GM18907 (cell line): ENCODE measurements at regions not wholly inside any gene's neighbourhood (a gene's known extent, or its start where the extent isn't known, plus 50 kb on each side); places are given as distances from the start of the nearest gene placed in this dataset.
"Not testable (repeated sequence)": the region's sequence is repeated elsewhere in the genome, so short reads cannot be mapped to it uniquely, and the experiment has no call there.

Experiments used
- ATAC-seq: cut with Tn5 transposase; IDR thresholded peaks from one replicate; pipeline ENCODE4 v1.9.1; 2021; ENCODE audit warnings: mild to moderate bottlenecking, moderate library complexity; ENCODE audit not compliant: unreplicated experiment

DNA sequence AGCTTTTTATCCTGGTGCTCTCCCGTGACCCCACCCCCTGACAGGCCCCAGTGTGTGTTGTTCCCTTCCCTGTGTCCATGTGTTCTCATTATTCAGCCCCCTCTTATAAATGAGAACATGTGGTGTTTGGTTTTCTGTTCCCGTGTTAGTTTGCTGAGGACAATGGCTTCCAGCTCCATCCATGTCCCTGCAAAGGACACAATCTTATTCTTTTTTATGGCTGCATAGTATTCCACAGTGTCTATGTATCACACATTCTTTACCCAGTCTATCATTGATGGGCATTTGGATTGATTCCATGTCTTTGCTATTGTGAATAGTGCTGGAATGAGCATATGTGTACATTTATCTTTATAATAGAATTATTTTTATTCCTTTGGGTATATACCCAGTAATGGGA lies 360.5 kb downstream of the GATA3 start:
- ATAC-seq = not testable (repeated sequence)

DNA sequence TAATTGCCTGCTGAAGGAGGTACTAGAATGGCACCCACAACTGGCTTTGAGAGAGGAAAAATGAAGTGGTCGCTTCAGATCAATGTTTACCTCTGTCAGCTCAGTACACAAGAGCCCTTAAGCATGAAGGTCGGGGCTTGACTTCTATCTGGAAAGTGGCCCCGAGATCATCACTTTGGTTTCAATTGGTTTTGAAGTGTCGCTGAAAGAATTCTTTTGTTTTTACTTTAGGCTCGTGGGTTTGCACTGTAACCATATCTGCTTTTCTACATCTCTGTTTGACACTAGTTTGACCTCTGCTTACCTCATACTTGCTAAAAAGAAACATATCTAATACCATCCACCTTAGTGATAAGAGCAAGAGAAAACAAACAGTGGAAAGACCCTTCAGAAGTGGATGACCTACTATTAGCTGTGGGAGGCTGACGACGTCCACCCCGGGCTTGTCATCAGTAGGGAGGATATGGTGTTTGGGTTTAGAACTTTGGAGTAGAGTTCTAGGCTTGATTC lies 361.8 kb downstream of the GATA3 start:
- ATAC-seq = peak; percentile 84

DNA sequence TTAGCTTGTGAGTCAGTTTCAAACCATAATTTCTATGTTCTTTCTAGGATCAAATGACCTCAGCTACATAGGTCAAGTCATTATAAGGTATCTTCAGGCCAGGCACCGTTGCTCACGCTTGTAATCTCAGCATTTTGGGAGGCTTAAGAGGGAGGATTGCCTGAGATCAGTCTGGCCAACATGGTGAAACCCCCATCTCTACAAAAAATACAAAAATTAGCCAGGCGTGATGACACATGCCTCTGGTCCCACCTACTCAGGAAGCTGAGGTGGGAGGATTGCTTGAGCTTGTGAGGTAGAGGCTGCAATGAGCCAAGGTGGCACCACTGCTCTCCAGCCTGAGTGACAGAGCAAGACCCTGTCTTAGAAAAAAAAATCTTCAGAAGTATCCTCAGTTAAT lies 362.3 kb downstream of the GATA3 start:
- ATAC-seq = peak; percentile 26

DNA sequence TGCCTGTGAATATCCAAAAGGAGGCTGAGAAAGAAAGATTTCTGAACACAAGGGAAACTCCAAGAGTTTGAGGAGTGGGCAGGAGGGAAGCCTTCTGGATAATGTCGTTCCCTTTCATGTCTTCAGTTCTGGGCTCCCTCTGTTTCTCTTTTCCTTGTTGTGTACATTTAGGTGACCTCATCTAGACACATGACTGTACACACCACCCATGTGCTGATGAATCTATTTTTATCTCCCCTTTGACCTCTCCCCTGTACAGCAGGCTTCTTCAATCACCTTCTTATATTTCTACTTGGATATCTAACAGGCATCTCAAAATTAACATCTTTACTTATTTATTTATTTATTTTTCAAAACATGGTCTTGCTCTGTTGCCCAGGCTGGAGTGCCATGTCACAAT lies 363.1 kb downstream of the GATA3 start:
- no peak for ATAC-seq

DNA sequence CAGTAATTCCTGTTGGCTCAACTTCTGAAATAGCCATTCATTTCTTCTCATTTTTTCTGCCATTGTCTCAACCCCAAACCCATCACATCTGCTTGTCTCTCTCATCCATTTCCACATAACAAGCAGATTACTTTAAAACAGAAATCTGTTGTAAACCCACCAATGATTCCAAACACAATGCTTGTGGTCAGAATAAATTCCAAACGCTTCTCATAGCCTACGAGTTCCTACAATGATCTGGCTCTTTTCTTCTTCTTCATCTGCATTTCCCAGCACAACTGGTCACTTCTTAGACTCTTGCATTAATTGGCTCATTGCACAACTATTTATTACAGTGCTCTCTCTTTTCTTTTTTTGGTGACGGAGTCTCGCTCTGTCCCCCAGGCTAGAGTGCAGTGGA lies 364.1 kb downstream of the GATA3 start:
- no peak for ATAC-seq

DNA sequence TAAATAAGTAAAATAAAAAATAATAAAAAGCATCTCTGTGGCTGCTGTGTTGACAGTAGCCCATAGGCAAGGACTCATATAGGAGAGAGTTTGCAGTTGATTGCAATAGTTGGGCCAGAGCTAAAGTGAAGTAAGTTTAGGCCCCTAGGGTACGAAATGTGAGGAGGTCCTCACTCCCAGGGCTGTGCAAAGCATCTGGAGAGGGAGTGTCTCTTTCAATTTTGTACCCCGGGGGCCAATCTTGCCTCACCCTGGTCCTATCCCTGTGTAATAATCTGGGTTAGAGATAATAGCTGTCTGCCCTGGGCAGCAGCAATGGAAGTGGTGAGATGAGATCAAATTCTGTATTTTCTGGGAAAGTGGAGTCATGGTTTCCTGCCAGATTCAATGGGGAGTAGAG lies 365.7 kb downstream of the GATA3 start:
- no peak for ATAC-seq

DNA sequence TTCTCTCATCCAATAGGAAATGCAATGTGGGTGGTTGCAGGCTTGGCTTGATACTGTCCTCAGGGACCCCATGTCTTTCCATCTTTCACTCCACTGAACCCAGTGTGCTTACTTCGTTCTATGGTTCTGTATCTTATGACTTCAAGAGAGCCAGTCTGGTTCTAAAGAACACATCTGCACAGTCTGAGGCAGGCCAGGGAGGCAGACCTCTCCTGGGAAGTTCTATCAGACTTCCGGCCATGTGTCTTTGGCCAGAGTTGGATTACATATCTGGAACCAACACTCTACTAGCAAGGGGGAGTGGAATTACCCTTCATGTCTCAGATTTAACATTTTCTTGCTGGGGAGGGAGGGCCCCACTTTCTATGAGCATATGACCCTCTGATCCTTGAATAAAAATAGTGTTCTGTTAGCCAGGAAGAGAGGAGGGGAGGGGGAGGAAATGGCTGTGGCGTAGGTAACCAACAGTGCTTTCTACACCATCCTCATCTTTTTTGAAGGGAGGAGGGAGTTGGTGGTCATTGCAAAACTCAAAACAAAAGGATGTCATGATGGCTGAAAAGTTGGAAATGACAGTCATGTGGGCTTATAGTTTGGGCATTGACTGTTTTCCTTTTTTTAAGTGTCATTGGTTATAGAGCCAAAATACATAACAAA lies 370.2 kb downstream of the GATA3 start:
- no peak for ATAC-seq

DNA sequence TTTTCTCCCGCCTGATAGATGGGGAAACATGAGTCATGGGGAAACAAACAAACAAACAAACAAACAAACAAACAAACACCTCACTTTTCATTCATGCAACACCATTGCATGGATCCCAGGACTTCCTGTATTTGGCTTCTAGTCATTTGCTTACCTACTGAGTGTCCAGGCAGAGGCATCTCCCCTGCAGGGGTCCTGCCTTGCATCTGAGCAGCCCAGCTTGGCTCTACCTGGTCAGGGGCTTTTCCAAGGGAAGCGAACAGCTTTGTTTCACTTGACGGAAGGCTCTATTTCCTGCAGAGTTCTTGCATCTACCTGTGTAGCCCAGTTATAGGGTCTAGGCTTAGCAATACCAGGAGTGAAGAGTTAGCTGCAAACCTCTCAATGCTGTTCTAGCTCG lies 374.2 kb downstream of the GATA3 start:
- ATAC-seq = no peak

DNA sequence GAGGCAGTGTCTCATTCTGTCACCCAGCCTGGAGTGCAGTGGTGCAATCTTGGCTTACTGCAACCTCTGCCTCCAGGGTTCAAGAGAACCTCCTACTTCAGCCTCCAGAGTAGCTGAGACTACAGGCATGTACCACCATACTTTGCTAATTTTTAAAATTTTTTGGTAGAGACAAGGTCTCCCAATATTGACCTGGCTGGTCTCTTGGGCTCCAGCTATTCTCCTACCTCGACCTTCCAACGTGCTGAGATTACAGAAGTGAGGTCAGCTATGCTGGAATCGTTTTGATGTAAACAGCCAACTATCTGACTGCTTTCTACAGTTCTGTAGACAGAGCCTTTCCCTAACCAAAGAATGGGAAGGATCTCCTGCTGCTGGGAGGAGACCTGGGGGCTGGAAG lies 375.8 kb downstream of the GATA3 start:
- no peak for ATAC-seq

DNA sequence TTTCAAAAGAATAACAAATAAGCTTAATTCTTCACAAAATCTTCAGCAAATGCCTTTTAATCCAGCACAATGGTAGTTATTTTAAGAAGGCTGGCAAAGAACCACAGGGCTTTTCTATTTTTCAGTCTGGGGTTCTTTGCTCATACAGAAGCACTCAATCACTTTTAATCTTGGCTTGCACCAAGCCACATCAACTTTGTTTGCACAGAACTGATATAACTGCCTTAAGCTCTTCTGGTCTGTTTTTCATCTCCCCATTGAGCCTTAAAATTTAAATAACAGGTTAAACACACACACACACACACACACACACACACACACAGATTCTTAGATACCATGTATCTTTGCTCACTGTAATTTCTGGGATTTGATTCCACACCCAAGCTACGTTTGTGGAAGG lies 377.0 kb downstream of the GATA3 start:
- ATAC-seq = no peak

DNA sequence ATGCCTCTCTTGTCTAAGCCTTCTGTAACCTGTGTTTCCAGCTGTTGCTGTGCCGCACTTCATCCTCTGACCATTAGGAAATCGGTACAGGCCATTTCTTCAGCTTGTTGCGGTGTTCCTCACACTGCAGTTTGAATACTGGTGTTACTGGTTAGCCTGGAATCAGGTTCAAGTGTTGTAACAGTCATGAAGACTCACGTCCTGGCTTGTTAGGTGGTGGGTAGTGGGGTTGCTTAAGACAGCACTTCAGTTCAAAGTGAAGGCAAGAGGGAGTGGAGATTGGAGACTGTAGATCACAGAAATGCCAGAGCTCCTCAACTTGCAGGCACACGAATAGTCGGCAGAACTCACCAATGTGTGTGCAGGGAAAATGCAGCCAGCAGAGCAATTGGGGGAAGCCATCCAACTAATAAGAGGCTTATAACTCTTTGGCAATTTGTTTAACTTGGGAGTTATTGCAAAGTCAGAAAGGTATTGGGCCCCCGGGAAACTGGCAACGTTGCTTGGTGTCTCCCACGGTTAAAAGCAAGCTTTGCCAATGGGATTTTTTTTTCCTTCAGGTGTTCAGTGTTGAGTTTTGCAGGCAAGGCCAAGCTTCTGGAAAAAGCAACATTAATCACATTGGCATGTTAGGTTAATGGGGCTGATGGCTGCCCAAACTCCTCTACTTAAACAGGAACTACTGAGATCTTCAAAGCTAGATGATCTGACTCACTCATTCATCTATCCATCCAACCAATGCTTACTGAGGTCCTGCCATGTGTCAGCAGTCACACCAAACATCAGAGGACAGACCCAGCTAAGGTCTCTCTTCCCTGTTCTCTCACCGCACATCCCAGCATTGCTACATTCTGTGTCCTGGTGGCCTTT lies 380.9 kb downstream of the GATA3 start:
- ATAC-seq = no peak

DNA sequence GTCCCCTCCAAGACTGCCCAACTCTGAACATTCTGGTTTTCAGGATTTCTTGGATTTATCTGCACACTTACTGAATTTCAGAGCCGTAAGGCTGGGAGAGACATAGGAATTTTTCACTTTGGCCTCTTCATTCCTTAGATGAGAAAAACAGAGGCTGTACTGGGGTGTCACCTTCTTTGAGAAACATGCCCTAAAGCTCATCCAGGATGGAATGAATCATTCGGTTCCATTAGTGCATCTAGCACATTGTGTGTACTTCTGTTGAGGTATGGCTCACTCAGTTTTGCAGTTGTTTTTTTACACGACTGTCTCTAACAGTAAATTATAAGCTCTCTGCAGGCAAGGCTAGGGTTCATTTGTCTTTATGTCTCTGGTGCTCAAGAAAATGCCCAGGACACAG lies 383.4 kb downstream of the GATA3 start:
- ATAC-seq = no peak

DNA sequence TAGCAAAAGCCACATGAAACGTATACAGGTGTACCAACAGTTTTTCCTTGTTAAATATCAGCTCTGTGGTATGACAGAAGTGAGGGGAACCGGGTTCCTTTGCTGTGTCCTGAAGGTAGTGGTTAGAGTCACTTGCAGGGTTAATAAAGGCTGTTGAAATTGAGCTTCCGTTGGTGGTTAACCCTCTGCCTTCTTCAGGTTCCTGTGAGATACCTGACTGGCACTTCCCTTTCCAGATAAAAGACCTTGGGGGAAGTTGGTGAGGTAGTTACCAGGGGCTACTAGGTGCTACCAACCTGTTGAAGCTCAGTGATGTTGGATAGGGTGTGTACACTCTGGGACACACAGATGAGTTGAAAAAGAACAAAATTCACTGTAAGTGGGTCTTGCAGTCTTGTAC lies 384.1 kb downstream of the GATA3 start:
- ATAC-seq = peak; percentile 79

DNA sequence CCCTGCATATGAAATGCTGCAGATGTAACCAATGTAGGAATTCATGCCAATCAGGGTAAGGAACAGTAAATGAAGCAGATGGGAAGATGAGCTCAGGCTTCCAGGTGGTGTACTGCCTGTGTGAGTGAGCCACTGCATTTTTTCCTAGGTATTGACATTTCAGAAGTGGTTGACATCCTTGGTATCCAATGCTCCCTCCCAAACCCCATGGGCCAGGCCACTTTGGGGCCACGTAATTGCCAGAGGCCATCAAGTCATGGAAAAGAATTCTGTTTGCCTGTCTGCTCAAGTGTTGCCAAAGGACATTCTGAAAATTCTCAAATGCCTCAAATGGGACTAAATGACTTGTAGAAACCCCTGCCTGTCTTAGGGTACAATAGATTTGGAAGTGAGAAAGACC lies 384.6 kb downstream of the GATA3 start:
- no peak for ATAC-seq

DNA sequence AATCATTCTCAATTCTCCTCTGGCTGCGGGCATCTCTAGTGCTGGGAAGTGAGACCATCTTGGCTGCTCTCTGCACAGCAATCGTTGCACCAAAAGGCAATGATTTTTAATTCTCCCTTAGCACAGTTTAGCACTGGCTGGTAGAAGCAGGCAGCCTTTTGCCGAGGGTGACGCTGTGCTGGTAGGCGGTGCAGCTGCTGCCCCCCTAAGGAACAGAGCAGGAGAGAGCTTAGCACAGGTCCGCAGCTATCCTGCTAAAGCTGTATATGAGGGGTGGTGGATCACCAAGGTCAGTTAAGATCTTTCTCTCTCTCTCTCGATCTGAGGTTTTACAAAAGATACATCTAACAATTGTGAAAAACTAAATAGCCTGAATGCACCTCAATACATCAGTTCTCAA lies 390.1 kb downstream of the GATA3 start:
- no peak for ATAC-seq

DNA sequence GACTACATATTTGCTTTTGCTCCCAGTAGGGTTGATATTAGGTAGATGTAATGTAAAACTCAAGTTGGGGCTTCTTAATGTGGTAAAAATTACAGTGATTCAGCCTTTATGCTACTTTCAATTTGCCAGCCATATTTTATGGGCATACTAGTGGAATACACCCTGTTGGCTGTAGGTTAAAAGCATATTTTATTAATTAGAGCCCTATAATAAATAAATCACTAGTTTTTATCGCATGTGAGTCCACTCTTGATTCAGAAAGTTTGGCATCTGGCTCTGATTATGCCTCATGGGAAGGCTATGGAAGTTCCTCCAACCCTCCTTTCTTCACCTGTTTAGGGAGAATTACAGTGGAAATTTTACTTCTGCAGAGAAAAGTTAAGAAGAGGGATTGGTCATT lies 390.9 kb downstream of the GATA3 start:
- ATAC-seq = no peak

DNA sequence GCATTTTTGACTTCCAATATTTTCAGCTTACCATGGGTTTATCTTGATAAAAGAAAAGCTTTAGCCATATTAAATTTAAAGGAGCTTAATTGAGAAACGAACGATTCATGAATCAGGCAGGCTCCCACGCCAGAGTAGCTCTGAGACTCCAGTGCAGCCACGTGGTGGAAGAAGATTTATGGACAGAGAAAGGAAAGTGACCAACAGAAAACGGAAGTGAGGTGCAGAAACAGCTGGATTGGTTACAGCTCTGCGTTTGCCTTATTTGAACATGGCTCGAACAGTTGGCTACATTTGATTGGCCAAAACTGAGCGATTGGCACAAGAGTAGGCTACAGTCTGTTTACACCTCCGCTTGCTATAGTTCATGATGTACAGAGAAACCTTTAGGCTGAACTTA lies 395.4 kb downstream of the GATA3 start:
- ATAC-seq = no peak

DNA sequence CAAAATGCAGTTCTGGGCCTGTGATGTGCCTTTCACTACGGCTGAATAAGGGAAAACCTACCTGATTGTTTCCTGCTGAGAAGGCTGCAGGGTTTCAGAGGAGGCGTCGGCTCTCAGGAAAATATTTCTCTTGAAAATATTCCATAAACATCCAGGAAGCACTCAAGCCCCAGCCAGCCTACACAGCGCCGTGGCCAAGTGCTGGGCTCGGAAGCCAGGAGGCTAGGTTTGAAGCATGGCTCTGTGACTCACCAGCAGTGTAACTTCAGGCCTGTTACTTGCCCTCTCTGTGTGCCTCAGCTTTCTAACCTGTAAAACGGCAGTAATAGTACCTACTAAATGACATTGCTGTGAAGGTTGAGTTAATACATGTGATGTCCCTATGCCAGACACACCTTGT lies 399.1 kb downstream of the GATA3 start:
- ATAC-seq = no peak

DNA sequence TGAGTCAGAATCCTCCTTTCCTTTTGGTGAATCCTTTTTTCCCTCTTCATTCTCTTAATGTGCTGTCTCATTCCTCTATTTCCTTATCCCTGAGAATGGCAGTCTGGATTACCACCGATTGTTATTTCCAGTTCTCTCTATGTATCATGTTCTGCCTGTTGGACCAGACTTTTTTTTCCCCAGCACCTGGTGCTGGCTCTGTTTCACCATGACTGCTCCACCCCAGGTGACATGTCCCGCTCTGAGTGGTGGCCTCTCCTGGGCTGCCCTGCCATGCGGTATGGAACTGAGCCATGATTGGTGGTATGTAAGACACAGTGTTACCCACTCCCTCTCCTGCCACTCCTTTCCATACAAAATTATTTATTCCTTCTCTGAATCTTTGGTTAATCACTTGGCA lies 399.9 kb downstream of the GATA3 start:
- ATAC-seq = no peak

DNA sequence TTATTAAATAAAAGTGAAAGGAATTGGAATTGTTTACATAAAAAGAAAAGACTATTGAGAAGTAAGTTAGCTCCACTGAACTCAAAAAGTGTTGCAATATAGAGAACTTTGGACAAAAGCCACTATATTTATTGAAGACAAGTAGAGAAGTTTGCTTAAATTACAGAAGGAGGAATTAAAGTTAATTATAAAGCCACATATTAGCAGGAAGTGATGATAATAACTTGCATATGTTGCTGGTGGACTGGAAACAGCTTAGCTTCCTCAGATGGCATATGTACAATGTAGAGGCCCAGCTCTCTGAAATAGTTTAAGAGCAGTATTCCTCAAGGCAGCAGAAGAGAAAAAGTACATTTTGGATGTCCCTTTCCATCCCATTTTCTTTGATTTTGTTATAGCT lies 400.7 kb downstream of the GATA3 start:
- ATAC-seq = no peak

DNA sequence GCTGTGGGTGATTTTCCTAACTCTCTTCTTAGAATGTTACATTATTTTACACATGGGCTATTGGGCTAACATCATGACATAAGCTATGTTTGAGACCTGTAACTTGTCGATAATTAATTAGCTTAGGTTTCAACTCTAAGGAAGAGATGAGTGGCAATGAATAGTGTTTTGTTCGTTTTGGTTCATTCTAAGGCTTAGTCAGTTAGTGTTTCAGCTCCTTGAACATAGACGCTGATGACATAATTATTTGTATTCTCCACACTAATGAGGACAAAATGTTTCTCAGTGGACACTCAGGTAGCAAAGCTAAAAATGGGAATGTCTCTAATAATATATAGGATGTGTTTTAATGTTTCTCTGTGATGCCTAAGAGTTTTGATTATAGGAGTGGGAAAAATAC lies 401.9 kb downstream of the GATA3 start:
- no peak for ATAC-seq

DNA sequence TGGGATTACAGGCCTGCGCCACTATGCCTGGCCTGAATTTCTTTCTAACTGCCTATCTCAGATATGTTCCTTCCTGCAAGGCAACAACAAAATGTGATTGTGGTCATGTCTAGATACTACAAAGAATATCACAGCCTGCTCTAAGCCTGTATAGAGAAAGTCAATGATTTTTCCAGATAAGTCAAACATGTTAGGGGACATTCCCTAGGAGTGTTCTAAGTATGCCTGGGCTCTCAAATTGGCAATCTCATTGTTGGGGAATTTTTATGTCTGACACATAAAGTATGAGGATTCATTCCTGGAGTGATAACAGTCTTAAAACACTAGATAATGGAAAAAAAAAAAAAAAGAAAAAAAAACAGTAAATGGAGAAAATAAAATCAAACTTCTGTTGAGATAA lies 406.1 kb downstream of the GATA3 start:
- no peak for ATAC-seq
